Stimulated activated CD8-positive, alpha-beta memory T cell treated with anti-CD3 and anti-CD28 coated beads, Interleukin-12 subunit alpha, Interleukin-12 subunit beta, amount 100 ng/mL, for 4 hours (primary cell): ENCODE measurements at regions not wholly inside any gene's neighbourhood (a gene's known extent, or its start where the extent isn't known, plus 50 kb on each side); places are given as distances from the start of the nearest gene placed in this dataset.

Source experiments
- DNase-seq: peaks from one replicate; pipeline ENCODE4 v3.0.0-alpha.2; 2020; ENCODE audit warnings: low read depth

GRCh38 chr6:140970485-140970884 lies 1162.2 kb upstream of the GJE1 start:
- no peak for DNase-seq

GRCh38 chr6:140968062-140968461 lies 1164.7 kb upstream of the GJE1 start:
- DNase-seq = no peak

DNA sequence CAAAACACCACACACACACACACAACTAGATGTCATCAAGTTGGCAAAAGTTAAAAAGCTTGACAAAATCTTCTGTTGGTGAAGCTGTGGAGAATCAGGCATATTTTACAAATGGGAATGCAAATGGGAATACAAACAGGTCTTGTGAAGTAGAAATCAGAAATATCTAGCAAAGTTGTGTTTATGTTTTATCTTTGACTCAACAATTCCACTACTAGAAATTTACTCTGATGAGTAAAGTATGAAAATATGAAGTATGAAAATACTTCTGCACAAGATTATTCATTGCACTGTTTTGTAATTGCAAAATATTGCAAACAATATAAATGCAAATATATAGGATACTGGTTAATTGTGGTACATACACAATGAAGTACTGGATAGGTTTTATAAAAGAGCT lies 1166.0 kb upstream of the GJE1 start:
- no peak for DNase-seq

DNA sequence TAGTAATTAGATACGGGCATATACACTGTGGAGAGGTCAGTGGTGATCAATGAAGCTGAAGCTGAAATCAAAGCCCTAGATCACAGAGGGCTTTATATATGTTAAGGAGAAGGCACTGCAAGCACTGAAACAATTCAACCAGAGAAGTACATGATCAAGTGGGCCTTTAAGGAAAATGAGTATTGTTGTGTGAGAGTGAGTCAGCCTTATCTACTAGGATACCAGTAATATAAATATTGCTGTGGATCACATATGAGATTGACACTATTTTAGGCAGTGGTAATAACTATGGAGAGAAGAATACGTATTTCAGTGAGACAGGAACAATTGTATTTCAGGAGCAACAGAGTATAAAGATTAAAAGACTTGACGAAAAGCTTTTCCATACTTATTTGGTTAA lies 1172.2 kb upstream of the GJE1 start:
- DNase-seq = no peak

- no peak for DNase-seq
Observed at GRCh38 chr6:140957386-140957785, 1175.3 kb upstream of the GJE1 start.

DNA sequence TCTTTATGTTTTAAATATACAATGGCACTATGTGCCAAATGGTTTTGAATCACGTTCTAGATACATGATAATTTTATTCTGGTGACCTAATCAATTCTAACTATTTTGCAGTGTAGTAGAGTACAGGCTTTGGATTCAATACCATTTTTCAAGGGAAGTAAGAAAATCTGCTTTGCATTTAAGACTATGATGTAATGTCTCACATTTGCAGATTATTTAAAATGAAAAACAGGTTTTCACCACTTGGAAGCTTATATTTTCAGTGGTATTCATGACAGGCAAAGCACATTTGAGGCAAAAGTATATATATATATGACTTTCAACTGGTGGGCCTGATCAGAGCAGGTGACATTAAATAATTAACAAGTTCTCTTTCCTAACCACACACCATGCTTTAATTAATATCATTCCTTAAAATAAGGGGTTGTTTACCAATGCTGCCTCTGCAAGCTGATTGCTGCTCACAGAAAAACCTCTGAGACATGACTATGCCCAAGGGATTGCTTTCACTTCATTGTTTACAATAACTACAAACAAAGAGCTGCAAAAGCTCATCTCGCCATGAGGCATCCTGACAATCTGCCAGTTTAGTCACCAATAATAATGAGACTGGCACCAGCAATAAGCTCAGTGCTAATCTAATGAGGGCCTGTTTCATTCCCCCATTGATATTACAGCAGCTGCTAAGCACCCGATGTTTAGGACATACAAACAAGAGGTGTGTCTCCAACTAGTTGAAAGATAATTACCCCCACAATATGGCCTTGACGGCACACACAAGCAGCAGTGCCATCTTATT lies 1176.0 kb upstream of the GJE1 start:
- no peak for DNase-seq

- DNase-seq = no peak
Observed at GRCh38 chr6:140940251-140940925, 1192.3 kb upstream of the GJE1 start.

DNA sequence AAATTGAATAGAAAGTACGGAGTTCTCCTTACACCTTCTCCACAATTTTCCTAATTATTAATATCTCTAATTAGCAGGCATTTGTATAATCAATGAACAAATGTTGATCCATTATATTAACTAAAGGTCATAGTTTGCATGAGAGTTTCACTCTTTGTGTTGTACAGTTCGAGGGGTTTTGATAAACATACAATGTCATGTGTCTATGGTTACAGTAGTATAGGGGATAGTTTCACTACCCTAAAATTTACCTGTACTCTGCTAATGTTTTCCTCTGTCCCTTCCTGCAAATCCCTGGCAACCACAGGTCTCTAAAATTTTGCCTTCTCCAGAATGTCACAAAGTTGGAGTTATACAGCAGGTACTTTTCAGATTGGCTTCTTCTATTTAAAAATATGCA lies 1199.8 kb upstream of the GJE1 start:
- no peak for DNase-seq

- DNase-seq = no peak
Observed at GRCh38 chr6:140931581-140931980, 1201.1 kb upstream of the GJE1 start.

GRCh38 chr6:140929121-140929520 lies 1203.6 kb upstream of the GJE1 start:
- DNase-seq = no peak

DNA sequence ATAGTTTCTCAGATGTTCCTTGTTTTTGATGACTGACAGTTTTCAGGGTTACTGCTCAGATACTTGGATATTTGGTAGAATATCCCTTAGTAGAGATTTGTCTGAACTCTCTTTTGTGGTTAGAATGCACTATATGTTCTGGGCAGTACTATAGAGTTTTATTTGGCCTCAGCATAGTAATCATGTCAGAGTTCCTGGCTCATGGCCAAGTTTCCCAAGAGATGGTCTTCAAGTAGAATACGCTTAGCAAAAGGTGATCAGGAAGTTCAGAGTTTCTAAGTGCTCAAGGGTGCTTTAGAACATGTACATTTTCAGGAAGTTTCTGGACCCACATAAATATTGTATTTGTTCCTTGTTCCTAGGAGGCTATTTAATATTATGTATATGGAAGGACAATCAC lies 1209.7 kb upstream of the GJE1 start:
- DNase-seq = no peak

- DNase-seq = no peak
Observed at GRCh38 chr6:140921366-140922226, 1211.1 kb upstream of the GJE1 start.

DNA sequence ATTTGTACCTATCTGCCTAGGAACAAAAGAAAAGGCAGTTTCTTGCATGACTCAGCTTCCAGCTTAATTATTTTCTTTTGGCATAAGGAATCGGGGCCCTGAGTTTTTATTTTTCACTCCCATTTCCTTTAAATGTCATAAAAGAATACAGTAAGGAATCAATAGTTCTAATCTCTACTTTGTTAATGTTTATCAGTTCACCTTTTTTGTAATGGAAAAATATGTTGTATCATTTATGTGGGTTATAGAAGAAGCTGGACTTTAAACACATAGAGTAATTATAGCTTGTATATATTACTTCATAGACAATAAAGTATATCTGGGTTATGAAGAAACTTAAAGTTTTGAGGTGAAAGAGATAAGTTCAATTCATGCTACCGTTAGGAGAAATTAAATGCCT lies 1214.8 kb upstream of the GJE1 start:
- no peak for DNase-seq

GRCh38 chr6:140915551-140915950 lies 1217.2 kb upstream of the GJE1 start:
- DNase-seq = no peak

GRCh38 chr6:140915103-140915502 lies 1217.6 kb upstream of the GJE1 start:
- DNase-seq = no peak

GRCh38 chr6:140912686-140913085 lies 1220.0 kb upstream of the GJE1 start:
- DNase-seq = no peak

GRCh38 chr6:140909625-140910024 lies 1223.1 kb upstream of the GJE1 start:
- no peak for DNase-seq

GRCh38 chr6:140909156-140909555 lies 1223.6 kb upstream of the GJE1 start:
- no peak for DNase-seq

GRCh38 chr6:140908505-140908904 lies 1224.2 kb upstream of the GJE1 start:
- DNase-seq = no peak

GRCh38 chr6:140907235-140907634 lies 1225.5 kb upstream of the GJE1 start:
- no peak for DNase-seq

DNA sequence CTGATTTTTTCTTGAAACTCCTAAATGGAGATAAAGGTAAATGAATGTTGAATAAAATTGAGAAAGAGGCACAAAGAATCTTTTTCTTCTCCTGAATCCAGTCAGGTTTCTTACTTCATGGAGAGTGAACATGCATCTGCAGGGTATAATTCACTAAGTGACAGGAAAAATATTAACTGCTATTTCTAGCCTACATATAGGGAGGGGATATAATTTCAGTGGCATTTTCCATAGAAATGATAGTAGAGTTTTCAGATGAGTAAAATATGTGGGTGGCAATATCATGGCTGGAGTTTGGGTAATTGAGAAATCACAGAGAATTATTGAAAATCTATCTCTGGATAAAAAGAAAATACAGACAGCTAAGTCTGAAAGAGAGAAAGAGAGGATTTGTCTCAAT lies 1227.0 kb upstream of the GJE1 start:
- DNase-seq = no peak

DNA sequence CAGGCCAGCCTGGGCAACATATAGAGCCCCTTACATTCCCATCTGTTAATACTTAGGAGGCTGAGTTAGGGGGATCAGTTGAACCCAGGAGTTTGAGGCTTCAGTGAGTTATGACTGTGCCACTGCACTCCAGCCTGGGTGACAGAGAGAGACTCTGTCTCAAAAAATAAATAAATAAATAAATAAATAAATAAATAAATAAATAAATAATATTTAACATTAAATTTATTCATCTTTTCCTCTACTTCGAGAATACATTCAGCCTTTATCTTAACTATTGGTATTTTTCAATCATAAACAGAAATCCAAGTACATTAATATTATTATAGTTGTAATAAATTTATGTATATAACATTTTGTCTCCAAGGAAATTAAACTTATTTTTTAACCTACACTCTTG lies 1227.7 kb upstream of the GJE1 start:
- no peak for DNase-seq
